Stimulated activated CD8-positive, alpha-beta memory T cell treated with anti-CD3 and anti-CD28 coated beads, Interleukin-4, amount 100 ng/mL, for 1 hour (primary cell): ENCODE measurements at regions not wholly inside any gene's neighbourhood (a gene's known extent, or its start where the extent isn't known, plus 50 kb on each side); places are given as distances from the start of the nearest gene placed in this dataset.
"Not testable (repeated sequence)": the region's sequence is repeated elsewhere in the genome, so short reads cannot be mapped to it uniquely, and the experiment has no call there.

Experiments used
- DNase-seq, 2 donors: peaks; one replicate each; pipeline ENCODE4 v3.0.0-alpha.2; 2020; ENCODE audit warnings: low read depth in 2 of 2, low spot score in 1 of 2

GRCh38 chr7:69301253-69301652 is 297.0 kb upstream of the AUTS2 start:
- DNase-seq, result no peak

DNA sequence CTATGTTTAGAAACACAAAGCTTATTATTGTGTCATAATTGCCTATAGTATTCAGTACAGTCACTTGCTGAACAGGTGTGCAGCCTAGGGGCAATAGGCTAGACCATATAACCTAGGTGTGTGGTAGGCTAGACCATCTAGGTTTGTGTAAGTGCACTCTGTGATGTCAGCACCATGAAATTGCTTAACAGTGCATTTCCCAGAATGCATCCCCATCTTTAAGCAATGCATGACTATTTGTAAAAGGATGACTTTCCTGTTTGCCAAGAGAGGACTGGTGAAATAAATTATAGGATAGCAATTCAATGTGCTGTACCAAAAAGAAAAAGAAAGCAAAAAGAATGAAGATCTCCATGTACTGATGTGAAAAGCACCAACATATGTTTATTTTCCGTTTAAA is 288.7 kb upstream of the AUTS2 start:
- DNase-seq, result no peak

DNA sequence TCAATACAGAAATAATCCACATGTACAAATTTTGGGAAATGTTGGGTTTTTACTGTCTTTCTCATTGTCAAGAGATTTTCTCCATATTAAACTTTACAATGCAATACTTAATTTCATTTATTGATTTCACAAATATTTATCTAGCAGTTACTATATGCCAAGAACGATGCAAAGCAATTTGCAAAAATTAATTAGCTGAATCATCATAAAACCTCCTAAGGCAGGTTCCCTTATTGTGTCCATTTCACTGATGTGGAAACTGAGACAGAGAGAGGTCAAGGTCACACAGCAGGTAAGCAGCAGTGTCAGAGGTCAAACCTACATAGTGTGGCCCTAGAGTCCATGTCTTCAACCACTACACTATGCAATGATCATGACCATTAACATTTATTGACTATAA is 286.8 kb upstream of the AUTS2 start:
- DNase-seq, result no peak

- DNase-seq, result not testable (repeated sequence)
Observed at GRCh38 chr7:69313852-69314251, 284.4 kb upstream of the AUTS2 start.

DNA sequence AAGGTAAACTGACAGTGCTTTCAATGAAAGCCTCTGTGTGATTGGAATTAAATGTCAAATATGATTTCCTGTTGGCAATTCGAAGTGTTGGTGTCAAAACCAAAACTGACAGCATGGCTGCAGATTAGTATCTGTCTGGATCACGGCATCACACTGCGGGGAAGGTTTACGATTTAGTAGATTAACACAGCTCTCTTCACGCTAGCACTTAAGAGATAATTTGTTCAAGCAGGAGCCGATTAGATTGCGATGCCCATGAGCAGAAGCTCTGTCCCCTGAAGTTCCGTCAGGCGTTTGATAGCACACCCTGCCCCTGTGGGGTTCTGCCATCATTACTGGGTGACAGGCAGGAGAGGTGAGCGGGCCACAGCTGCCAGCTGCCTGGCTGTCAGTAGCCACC is 279.5 kb upstream of the AUTS2 start:
- DNase-seq, result no peak

DNA sequence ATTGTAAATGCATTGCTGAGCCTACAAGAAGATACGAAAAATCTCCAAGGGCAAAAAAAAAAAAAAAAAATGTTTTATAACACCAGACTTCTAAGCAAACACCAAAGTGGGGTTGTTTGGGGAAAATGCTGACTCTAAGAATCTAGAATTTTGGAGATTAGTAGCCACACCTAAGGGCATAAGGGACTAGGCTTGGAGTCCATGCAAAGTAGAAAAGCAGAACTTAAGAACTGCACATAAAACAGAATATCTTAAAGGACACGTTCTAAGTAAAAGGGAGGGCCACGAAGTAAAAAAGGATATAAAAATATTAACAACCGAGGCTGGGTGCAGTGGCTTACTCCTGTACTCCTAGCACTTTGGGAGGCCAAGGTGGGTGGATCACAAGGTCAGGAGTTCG is 269.8 kb upstream of the AUTS2 start:
- DNase-seq, result no peak

- DNase-seq, result no peak
Observed at GRCh38 chr7:69334701-69335100, 263.6 kb upstream of the AUTS2 start.

GRCh38 chr7:69335331-69335730 is 262.9 kb upstream of the AUTS2 start:
- DNase-seq, result no peak

DNA sequence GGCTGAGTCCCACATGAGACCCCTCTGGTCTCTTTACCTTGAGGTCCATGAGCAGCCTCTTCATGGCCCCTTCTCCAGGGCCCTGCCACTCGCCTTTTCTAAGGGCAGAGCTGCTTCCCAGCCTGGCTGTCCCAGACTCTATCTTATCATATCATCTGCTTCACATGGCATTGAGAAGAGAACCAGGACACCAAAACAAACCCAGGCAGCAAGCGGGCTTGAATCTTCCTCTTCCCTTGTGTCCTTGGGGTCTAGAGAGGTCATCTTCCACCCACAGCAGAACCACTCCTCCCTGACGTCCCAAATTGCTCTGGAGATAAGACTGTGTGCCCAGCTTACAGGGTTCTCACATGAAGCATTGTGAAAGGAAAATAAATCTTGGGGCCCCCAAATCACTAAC is 261.3 kb upstream of the AUTS2 start:
- DNase-seq, result no peak

GRCh38 chr7:69338144-69338543 is 260.1 kb upstream of the AUTS2 start:
- DNase-seq, result no peak

- DNase-seq, result no peak
Observed at GRCh38 chr7:69341288-69341687, 257.0 kb upstream of the AUTS2 start.

DNA sequence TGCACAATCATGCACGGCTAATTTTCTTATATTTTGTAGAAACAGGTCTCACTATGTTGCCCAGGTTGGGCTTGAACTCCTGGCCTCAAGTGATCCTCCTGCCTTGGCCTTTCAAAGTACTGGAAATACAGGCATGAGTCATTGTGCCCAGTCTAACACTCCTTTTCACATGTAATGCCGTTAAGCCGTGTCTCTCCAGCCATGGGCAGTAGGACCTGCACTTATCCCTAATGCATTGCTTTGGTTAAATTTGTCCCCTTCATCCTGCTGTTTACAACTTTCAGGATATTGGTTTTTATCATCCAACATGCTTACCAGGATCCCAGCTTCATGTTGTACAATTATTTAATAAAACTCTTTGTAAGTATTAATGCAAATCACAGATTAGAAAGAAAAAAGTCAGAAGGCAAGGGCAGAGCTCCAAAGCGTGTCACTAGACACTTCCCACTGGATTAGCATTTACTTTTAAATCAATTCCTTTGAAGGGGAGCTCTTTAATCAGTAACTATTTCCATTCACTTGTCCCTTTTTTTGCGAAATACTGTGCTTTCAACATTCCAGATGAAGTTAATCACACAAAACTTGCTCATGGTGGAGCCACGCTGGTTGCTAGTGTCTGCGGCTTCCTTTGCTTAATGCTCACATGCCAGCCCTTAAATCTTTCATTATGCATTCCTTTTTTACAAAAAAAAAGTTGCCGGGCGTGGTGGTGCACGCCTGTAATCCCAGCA is 256.0 kb upstream of the AUTS2 start:
- no peak for DNase-seq

GRCh38 chr7:69349291-69349690 is 249.0 kb upstream of the AUTS2 start:
- no peak for DNase-seq

DNA sequence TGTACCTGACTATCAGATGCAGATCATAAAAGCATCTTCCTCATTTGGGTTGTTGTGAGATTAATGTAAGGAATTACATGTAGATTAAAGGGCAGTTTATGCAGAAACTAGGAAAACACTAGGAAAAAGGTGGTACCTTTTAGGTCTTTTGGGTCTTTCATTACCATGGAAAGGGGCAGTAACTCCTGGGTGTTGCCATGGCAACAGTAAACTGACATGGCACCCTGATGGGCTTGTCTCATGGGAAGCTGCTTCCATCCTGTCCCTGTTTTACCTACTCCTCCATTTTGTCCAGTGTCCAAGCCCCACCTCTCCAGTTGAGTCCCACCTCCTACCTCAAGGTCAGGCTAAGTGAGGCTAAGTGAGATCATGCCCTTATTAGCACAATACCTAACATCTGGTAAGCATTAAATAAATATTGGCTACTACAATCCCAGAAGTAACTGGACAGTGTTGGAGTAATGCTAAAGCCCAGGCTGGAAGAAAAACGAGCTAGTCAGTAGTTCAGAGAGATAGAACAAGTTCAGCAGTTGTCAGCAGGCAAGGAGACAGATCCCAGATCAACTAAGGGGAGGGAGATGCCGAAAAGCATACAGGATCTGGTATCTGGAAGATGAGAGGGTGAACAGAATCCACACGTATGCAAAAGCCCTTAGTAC is 240.0 kb upstream of the AUTS2 start:
- DNase-seq, result no peak

- DNase-seq, result no peak
Observed at GRCh38 chr7:69359003-69359700, 239.1 kb upstream of the AUTS2 start.

GRCh38 chr7:69360913-69361312 is 237.4 kb upstream of the AUTS2 start:
- DNase-seq, result no peak

GRCh38 chr7:69363136-69363535 is 235.1 kb upstream of the AUTS2 start:
- DNase-seq, result no peak

GRCh38 chr7:69364813-69365643 is 233.2 kb upstream of the AUTS2 start:
- no peak for DNase-seq

- DNase-seq, result no peak
Observed at GRCh38 chr7:69365651-69366192, 232.6 kb upstream of the AUTS2 start.

DNA sequence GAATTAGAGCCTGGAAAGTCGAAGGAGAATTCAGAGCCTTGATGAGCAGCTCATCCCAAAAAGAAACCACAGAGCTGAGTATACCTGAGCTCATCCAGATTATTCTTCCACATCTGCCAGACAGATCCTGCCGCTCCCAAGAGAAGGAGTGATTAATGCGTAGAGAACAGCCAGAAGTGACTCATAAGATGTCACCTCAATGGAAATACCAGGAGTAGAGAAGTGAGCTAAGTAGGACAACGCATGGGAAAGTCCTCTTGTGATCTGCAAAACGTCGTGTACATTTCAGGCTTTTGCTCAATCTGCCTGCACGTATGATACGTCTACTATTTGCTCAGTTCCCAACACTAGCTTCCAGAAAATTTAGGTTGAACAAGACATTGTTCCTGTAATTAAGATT is 230.5 kb upstream of the AUTS2 start:
- DNase-seq, result no peak
